ENCODE measurements at regions not wholly inside any gene's neighbourhood (a gene's known extent, or its start where the extent isn't known, plus 50 kb on each side); places are given as distances from the start of the nearest gene placed in this dataset.

- H3K4me3 ChIP-seq (ENCODE audit: low read depth, low read length), result no peak overlapping the region
These were observed 83.2 kb upstream of the OGFRL1 start for GRCh38 chr6:71205336-71205956.

GRCh38 chr6:71206089-71206488, 82.5 kb upstream of the OGFRL1 start:
- no peak for TF ChIP-seq CTCF (IDR thresholded peaks at IDR 0.05; ENCODE audit: borderline replicate concordance, insufficient read depth, low read depth, low read length)
- no peak overlapping the region for H3K4me3 ChIP-seq (ENCODE audit: low read depth, low read length)

More at GRCh38 chr6:71205336-71205956, 83.2 kb upstream of the OGFRL1 start:
- TF ChIP-seq CTCF (IDR thresholded peaks at IDR 0.05; ENCODE audit: borderline replicate concordance, insufficient read depth, low read depth, low read length), result no peak

GRCh38 chr6:71209206-71209605, 79.4 kb upstream of the OGFRL1 start:
- TF ChIP-seq CTCF (IDR thresholded peaks at IDR 0.05; ENCODE audit: borderline replicate concordance, insufficient read depth, low read depth, low read length), result no peak
- H3K4me3 ChIP-seq (ENCODE audit: low read depth, low read length), result no peak overlapping the region

GRCh38 chr6:71209626-71210025, 79.0 kb upstream of the OGFRL1 start:
- TF ChIP-seq CTCF (IDR thresholded peaks at IDR 0.05; ENCODE audit: borderline replicate concordance, insufficient read depth, low read depth, low read length), result no peak

GRCh38 chr6:71211799-71212198, 76.8 kb upstream of the OGFRL1 start:
- no peak for TF ChIP-seq CTCF (IDR thresholded peaks at IDR 0.05; ENCODE audit: borderline replicate concordance, insufficient read depth, low read depth, low read length)
- H3K4me3 ChIP-seq (ENCODE audit: low read depth, low read length), result no peak overlapping the region

More at GRCh38 chr6:71209626-71210025, 79.0 kb upstream of the OGFRL1 start:
- no peak overlapping the region for H3K4me3 ChIP-seq (ENCODE audit: low read depth, low read length)

GRCh38 chr6:71220466-71220865, 68.1 kb upstream of the OGFRL1 start:
- no peak for TF ChIP-seq CTCF (IDR thresholded peaks at IDR 0.05; ENCODE audit: borderline replicate concordance, insufficient read depth, low read depth, low read length)
- no peak overlapping the region for H3K4me3 ChIP-seq (ENCODE audit: low read depth, low read length)

GRCh38 chr6:71222671-71223070, 65.9 kb upstream of the OGFRL1 start:
- no peak for TF ChIP-seq CTCF (IDR thresholded peaks at IDR 0.05; ENCODE audit: borderline replicate concordance, insufficient read depth, low read depth, low read length)
- no peak overlapping the region for H3K4me3 ChIP-seq (ENCODE audit: low read depth, low read length)

Measured in GM12875 (cell line).